ENCODE measurements at regions not wholly inside any gene's neighbourhood (a gene's known extent, or its start where the extent isn't known, plus 50 kb on each side); places are given as distances from the start of the nearest gene placed in this dataset.

GRCh38 chr1:42096554-42096953 is 56.7 kb upstream of the GUCA2B start:
- H3K27me3 ChIP-seq = peaks cover 0 to 9% (median 0%) of the 10 kb centered on the region in 7 donors
- no peak for ATAC-seq
- peaks cover 0 to 4% (median 0%) of the 10 kb centered on the region in 11 donors for H3K9me3 ChIP-seq
- no peak for DNase-seq
- intact Hi-C loops (cut with DNase I) = no loop called here
- H3K4me1 ChIP-seq = peaks cover 0 to 6% (median 0%) of the 10 kb centered on the region in 9 donors
- H3K4me3 ChIP-seq = no peak overlapping the region
- no peaks in the 10 kb centered on the region for H3K36me3 ChIP-seq
- H3K27ac ChIP-seq = no peak overlapping the region
- 56 to 77% methylated on average over 1 of the region's 1 CpG for WGBS, 2 donors
- no peak for TF ChIP-seq CTCF (IDR thresholded peaks at IDR 0.05)

GRCh38 chr1:42089246-42089645 is 64.0 kb upstream of the GUCA2B start:
- TF ChIP-seq CTCF (IDR thresholded peaks at IDR 0.05) = no peak
- ATAC-seq (no peak), DNase-seq (no peak)
- Histone ChIP-seq H3K9me3 (peaks cover 0 to 32% (median 12%) of the 10 kb centered on the region in 11 donors), H3K27ac (no peak overlapping the region), H3K36me3 (no peaks in the 10 kb centered on the region), H3K27me3 (no peaks in the 10 kb centered on the region), H3K4me3 (no peak overlapping the region), H3K4me1 (no peaks in the 10 kb centered on the region)
- intact Hi-C loops (cut with DNase I) = no loop called here
- 75 to 79% methylated on average over 2 of the region's 2 CpGs for WGBS, 2 donors

GRCh38 chr1:42086146-42086545 is 67.1 kb upstream of the GUCA2B start:
- H3K4me1 ChIP-seq = no peaks in the 10 kb centered on the region
- no peak overlapping the region for H3K27ac ChIP-seq
- no peak for DNase-seq
- H3K9me3 ChIP-seq = peaks cover 0 to 32% (median 12%) of the 10 kb centered on the region in 11 donors
- no peaks in the 10 kb centered on the region for H3K36me3 ChIP-seq
- H3K27me3 ChIP-seq = no peaks in the 10 kb centered on the region
- ATAC-seq = no peak
- intact Hi-C loops (cut with DNase I) = no loop called here
- TF ChIP-seq CTCF (IDR thresholded peaks at IDR 0.05) = no peak
- H3K4me3 ChIP-seq = no peak overlapping the region

GRCh38 chr1:42085596-42085995 is 67.6 kb upstream of the GUCA2B start:
- ATAC-seq (no peak), DNase-seq (no peak)
- Histone ChIP-seq H3K4me3 (no peak overlapping the region), H3K36me3 (no peaks in the 10 kb centered on the region), H3K4me1 (no peaks in the 10 kb centered on the region), H3K27ac (no peak overlapping the region), H3K27me3 (no peaks in the 10 kb centered on the region), H3K9me3 (peaks cover 0 to 32% (median 12%) of the 10 kb centered on the region in 11 donors)
- intact Hi-C loops (cut with DNase I) = no loop called here
- 12 to 33% methylated on average over 1 of the region's 1 CpG for WGBS, 2 donors
- no peak for TF ChIP-seq CTCF (IDR thresholded peaks at IDR 0.05)

All from heart right ventricle (tissue), 16 donors.